ENCODE measurements at regions not wholly inside any gene's neighbourhood (a gene's known extent, or its start where the extent isn't known, plus 50 kb on each side); places are given as distances from the start of the nearest gene placed in this dataset.

- TF ChIP-seq POLR2A (IDR thresholded peaks at IDR 0.05) (no peak), CTCF (IDR thresholded peaks at IDR 0.05) (no peak)
Observed at GRCh38 chr4:45172636-45173035, 446.3 kb upstream of the GNPDA2 start.

Data from right lobe of liver (tissue), 4 donors.